DOHH2 (cell line): ENCODE measurements at regions not wholly inside any gene's neighbourhood (a gene's known extent, or its start where the extent isn't known, plus 50 kb on each side); places are given as distances from the start of the nearest gene placed in this dataset.

Experiments
- CTCF ChIP-seq: fragments of 200-600 bp; sonication (generic); IDR thresholded peaks from one replicate; pipeline ENCODE4 v1.5.1; 2014; ENCODE audit warnings: antibody characterized with exemption, mild to moderate bottlenecking, low read depth, low read length; ENCODE audit not compliant: poor library complexity, severe bottlenecking
- EZH2phosphoT487 ChIP-seq: fragments of 200-600 bp; sonication (generic); IDR thresholded peaks from 2 replicates; pipeline ENCODE4 v1.6.1; 2017; ENCODE audit warnings: borderline replicate concordance, mild to moderate bottlenecking, antibody characterized with exemption, low read length, moderate library complexity, mixed read lengths

- no peak for TF ChIP-seq CTCF
- TF ChIP-seq EZH2phosphoT487, result no peak
These were observed 119.2 kb upstream of the NPVF start for GRCh38 chr7:25347360-25348066.
